ENCODE measurements at regions not wholly inside any gene's neighbourhood (a gene's known extent, or its start where the extent isn't known, plus 50 kb on each side); places are given as distances from the start of the nearest gene placed in this dataset.
A peak's percentile ranks its signal among the peaks of the same experiment; 100 is the strongest.

DNA sequence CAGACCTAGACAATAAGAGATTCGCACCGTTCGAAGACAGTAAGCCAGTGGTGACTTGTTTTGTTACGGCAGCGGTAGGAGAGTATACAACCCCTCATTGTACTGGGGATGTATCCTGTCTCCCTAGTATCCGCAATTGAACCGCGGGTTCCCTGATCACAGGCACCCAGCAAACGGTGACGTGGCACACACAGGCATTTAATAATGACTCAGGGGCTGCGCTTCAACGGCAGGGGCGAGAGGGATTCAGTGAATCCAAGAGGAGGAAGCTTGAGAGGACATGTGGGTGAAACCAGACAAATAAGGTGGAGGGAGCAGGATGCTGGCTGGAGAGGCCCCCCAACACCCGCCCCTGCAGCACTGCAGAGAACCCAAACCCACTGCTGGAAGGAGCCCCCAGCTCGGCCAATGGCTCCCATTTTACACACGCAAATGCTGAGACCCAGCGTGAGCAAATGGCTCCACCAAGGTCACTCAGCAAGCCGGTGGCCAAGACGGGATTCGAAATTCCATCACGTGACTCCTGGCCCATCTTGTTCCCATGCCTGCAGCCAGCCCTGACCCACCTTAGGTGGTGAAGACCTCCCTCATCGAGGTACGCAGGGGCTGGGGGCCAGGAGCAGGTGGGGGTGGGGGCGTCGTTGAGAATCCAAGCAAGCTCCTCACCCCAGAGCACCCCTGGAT, 149.9 kb downstream of the SYF2 start:
- Histone ChIP-seq H3K27me3 (ENCODE audit: control insufficient read depth in 2 of 2, insufficient read depth in 1 of 2, low read length in 1 of 2) (no peaks in the 10 kb centered on the region), H3K27ac (ENCODE audit: low read depth in 1 of 2, low read length in 1 of 2) (no peak overlapping the region), H3K9me3 (ENCODE audit: control insufficient read depth in 2 of 2, insufficient read depth in 1 of 2, low read length in 1 of 2) (peaks cover 0 to 5% of the 10 kb centered on the region in 2 donors), H3K4me1 (ENCODE audit: control insufficient read depth in 2 of 2, insufficient read depth in 2 of 2, low read length in 2 of 2) (peaks cover 0 to under 1% of the 10 kb centered on the region in 2 donors), H3K4me3 (ENCODE audit: low read length in 2 of 2) (no peak overlapping the region), H3K36me3 (ENCODE audit: control insufficient read depth in 2 of 2, insufficient read depth in 2 of 2, low read length in 1 of 2) (no peaks in the 10 kb centered on the region)
- no peak for DNase-seq (ENCODE audit: low read depth in 6 of 9, low spot score in 9 of 9)
- WGBS = 92% methylated on average over 25 of the region's 25 CpGs

DNA sequence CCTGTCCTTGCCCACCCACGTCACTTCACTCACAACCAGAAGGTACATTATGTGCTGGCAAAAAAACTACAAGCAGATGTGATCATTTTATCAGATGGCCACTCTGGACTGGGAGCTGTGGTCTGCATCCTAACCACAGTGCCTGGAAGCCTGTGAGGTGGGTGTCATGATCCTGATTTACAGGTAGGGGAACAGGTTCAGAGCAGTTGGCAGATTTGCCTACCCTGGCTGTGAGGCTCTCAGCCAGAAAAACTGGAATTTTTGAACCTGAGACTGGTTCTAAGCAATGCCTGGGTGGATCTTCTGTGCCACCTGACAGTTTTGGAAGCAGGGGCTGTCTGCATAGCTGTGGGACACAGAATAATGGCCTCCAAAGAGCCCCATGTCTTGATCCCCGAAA, 150.8 kb downstream of the SYF2 start:
- Histone ChIP-seq H3K4me3 (ENCODE audit: low read length in 2 of 2) (no peak overlapping the region), H3K9me3 (ENCODE audit: control insufficient read depth in 2 of 2, insufficient read depth in 1 of 2, low read length in 1 of 2) (peaks cover 0 to 7% of the 10 kb centered on the region in 2 donors), H3K27ac (ENCODE audit: low read depth in 1 of 2, low read length in 1 of 2) (no peak overlapping the region), H3K27me3 (ENCODE audit: control insufficient read depth in 2 of 2, insufficient read depth in 1 of 2, low read length in 1 of 2) (no peaks in the 10 kb centered on the region), H3K4me1 (ENCODE audit: control insufficient read depth in 2 of 2, insufficient read depth in 2 of 2, low read length in 2 of 2) (no peaks in the 10 kb centered on the region), H3K36me3 (ENCODE audit: control insufficient read depth in 2 of 2, insufficient read depth in 2 of 2, low read length in 1 of 2) (no peaks in the 10 kb centered on the region)
- no peak for DNase-seq (ENCODE audit: low read depth in 6 of 9, low spot score in 9 of 9)
- WGBS = 97% methylated on average over 2 of the region's 2 CpGs

DNA sequence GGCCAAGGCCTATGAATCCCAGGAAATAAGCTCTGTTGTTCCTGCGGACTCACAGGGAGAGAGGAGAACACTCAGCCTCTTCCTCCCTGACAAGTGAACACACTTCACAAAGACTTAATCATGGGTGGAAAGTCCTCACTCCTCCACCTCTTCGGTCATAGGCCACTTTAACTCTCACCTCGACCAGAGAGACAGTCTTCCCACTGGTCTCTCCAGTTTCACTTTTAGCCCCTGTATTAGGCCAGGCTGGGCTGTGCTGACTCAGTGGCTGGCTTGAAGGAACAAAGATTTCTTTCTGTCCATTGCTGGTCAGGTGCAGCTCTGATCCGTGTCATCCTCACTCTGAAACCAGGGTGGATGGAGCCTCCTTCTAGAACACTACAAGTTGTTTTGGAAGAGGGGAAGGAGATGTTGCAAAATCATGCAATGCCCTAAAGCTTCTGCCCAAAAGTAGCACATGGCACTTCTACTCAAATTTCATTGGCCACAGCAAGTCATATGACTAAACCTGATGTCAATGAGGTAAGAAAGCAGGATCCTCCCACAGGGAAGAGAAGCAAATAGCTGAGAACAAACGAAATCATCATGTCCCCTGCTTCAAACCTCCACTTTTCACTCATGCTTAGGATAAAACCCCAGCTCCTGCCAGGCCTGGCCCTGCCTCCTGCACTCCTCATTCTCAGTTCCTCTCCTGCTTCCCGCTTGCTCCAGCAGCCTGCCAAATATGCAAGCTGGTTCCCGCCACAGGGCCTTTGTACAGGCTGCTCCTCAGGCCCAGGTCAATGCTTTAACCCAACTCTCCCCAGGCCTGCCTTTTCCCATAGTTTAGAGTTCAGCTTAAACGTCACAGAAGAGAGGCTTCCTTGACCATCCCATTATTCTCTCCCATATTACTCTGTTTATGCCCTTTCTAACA, 150.5 kb upstream of the RUNX3 start:
- no peak for DNase-seq (ENCODE audit: low read depth in 6 of 9, low spot score in 9 of 9)
- WGBS = 88% methylated on average over 8 of the region's 8 CpGs
- H3K27ac ChIP-seq (ENCODE audit: low read depth in 1 of 2, low read length in 1 of 2) = no peak overlapping the region

DNA sequence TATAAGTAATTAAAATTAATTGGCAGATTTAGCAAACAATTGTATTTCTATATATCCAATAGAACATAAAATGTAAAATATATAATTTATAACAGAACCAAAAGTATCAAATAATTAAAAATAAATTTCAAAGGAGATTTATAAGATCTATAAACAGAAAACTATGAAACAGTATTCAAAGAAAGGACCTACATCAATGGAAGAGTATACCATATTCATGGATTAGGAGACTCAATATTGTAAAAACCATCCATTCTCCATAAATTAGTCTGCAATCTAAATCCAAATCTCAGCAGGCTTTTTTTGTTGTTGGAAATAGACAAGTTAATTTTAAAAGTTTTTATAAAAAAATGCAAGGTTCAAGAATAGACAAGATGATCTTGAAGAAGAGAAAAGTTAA, 149.0 kb upstream of the RUNX3 start:
- no peak overlapping the region for H3K27ac ChIP-seq (ENCODE audit: low read depth in 1 of 2, low read length in 1 of 2)
- no peak for DNase-seq (ENCODE audit: low read depth in 6 of 9, low spot score in 9 of 9)
- H3K4me3 ChIP-seq (ENCODE audit: low read length in 2 of 2) = no peak overlapping the region
- H3K36me3 ChIP-seq (ENCODE audit: control insufficient read depth in 2 of 2, insufficient read depth in 2 of 2, low read length in 1 of 2) = no peaks in the 10 kb centered on the region
- H3K4me1 ChIP-seq (ENCODE audit: control insufficient read depth in 2 of 2, insufficient read depth in 2 of 2, low read length in 2 of 2) = no peaks in the 10 kb centered on the region
- peaks cover 0 to 7% of the 10 kb centered on the region in 2 donors for H3K9me3 ChIP-seq (ENCODE audit: control insufficient read depth in 2 of 2, insufficient read depth in 1 of 2, low read length in 1 of 2)
- H3K27me3 ChIP-seq (ENCODE audit: control insufficient read depth in 2 of 2, insufficient read depth in 1 of 2, low read length in 1 of 2) = no peaks in the 10 kb centered on the region

More for the DNA sequence above, 150.5 kb upstream of the RUNX3 start:
- Histone ChIP-seq H3K27me3 (ENCODE audit: control insufficient read depth in 2 of 2, insufficient read depth in 1 of 2, low read length in 1 of 2) (no peaks in the 10 kb centered on the region), H3K9me3 (ENCODE audit: control insufficient read depth in 2 of 2, insufficient read depth in 1 of 2, low read length in 1 of 2) (peaks cover 0 to 7% of the 10 kb centered on the region in 2 donors), H3K4me1 (ENCODE audit: control insufficient read depth in 2 of 2, insufficient read depth in 2 of 2, low read length in 2 of 2) (no peaks in the 10 kb centered on the region), H3K36me3 (ENCODE audit: control insufficient read depth in 2 of 2, insufficient read depth in 2 of 2, low read length in 1 of 2) (no peaks in the 10 kb centered on the region), H3K4me3 (ENCODE audit: low read length in 2 of 2) (no peak overlapping the region)

DNA sequence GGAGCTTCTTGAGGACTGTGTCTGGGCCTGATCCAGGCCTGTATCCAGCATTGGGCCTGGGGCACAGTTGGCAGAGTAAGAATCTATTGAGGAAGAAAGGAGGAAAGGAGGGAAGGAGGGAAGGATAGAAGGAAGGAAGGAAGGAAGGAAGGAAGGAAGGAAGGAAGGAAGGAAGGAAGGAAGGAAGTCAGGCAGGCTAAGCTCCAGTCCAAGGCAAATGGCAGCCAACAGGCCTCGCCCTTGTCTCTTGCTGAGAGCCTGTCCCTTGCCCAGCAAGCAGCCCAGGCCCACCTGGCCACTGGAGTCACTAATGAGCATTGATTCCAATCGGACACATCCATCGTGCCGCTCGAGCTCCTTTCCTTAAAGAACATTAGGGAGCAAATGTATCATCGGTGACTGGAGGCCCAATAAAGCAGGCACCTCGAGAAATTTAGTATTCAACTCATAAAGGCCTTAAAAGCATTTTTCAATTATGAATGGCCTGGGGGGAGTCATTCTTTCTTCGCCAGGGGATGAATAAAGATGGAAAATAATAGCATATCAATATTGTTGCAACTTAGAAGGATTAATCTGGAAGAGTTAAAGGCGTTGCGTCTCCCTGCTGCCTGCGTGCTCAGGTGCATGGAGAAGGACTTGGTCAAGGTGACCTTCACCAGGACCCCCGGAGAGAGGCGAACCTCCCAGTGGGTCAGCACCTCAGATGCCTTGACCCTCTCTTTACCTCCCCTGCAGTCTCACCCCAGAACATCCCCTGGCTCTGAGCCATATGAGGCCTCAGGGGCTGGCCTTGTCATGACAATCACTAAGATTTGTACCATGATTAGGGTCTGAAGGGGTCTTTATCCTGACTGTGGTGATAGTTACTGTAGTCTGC, 144.5 kb upstream of the RUNX3 start:
- no peak for DNase-seq (ENCODE audit: low read depth in 6 of 9, low spot score in 9 of 9)
- Histone ChIP-seq H3K36me3 (ENCODE audit: control insufficient read depth in 2 of 2, insufficient read depth in 2 of 2, low read length in 1 of 2) (no peaks in the 10 kb centered on the region), H3K4me1 (ENCODE audit: control insufficient read depth in 2 of 2, insufficient read depth in 2 of 2, low read length in 2 of 2) (no peaks in the 10 kb centered on the region), H3K4me3 (ENCODE audit: low read length in 2 of 2) (no peak overlapping the region), H3K27ac (ENCODE audit: low read depth in 1 of 2, low read length in 1 of 2) (no peak overlapping the region), H3K9me3 (ENCODE audit: control insufficient read depth in 2 of 2, insufficient read depth in 1 of 2, low read length in 1 of 2) (peaks cover 0 to 7% of the 10 kb centered on the region in 2 donors), H3K27me3 (ENCODE audit: control insufficient read depth in 2 of 2, insufficient read depth in 1 of 2, low read length in 1 of 2) (no peaks in the 10 kb centered on the region)
- WGBS = 92% methylated on average over 13 of the region's 13 CpGs

DNA sequence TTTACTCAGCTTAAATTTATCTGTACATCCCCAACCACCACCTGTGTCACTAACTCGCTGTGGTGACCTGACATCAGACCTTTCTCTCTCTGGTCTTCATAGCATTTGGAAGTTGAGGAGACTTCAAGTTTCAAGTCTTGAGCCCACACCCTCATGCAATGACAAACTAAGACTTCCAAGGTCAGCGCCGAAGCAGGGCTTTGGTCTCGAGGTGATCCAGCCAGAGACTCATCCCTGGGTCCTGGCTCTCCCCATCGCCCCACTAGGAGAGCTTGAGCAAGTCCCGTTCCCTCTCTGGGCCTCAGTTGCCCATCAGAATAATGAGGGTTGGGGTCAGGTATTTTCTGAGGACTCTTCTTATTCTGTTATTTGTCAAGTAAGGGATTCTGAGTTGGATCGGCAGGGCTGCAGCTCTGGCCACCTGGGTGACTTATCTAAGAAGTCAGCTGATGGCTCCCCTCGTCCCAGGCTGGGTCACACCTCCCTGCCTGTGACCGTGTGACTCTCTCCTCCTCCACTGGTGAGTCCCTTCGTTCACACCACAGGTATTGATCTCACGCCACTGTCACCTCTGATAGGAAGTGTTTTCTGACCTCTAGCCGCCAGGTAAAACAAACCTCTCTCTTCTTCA, 143.7 kb upstream of the RUNX3 start:
- H3K4me3 ChIP-seq (ENCODE audit: low read length in 2 of 2) = no peak overlapping the region
- 80% methylated on average over 12 of the region's 12 CpGs for WGBS
- H3K4me1 ChIP-seq (ENCODE audit: control insufficient read depth in 2 of 2, insufficient read depth in 2 of 2, low read length in 2 of 2) = no peaks in the 10 kb centered on the region
- H3K36me3 ChIP-seq (ENCODE audit: control insufficient read depth in 2 of 2, insufficient read depth in 2 of 2, low read length in 1 of 2) = no peaks in the 10 kb centered on the region
- no peak for DNase-seq (ENCODE audit: low read depth in 6 of 9, low spot score in 9 of 9)
- no peaks in the 10 kb centered on the region for H3K27me3 ChIP-seq (ENCODE audit: control insufficient read depth in 2 of 2, insufficient read depth in 1 of 2, low read length in 1 of 2)
- H3K9me3 ChIP-seq (ENCODE audit: control insufficient read depth in 2 of 2, insufficient read depth in 1 of 2, low read length in 1 of 2) = peaks cover 0 to 11% of the 10 kb centered on the region in 2 donors
- H3K27ac ChIP-seq (ENCODE audit: low read depth in 1 of 2, low read length in 1 of 2) = no peak overlapping the region

DNA sequence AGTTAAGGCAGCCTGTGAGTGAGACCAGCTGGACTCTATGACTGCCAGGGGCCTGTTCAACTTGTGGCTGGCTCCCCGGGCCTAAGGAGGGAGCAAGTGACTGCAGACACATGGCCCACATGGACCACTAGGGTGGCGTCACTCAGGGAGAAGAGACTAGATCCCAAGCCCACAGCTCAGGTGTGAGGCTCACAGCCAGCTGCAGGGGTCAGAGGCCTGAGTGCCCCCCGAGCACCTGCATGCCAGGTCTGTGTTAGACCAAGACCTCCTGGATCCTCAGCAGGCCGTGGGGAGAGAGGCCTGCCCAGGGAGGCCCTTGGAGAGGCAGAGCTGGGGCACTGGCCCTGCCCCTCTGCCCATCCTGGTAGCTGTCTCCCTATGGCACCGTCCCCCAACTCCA, 142.4 kb upstream of the RUNX3 start:
- H3K27ac ChIP-seq (ENCODE audit: low read depth in 1 of 2, low read length in 1 of 2) = no peak overlapping the region
- H3K27me3 ChIP-seq (ENCODE audit: control insufficient read depth in 2 of 2, insufficient read depth in 1 of 2, low read length in 1 of 2) = no peaks in the 10 kb centered on the region
- 97% methylated on average over 5 of the region's 5 CpGs for WGBS
- no peaks in the 10 kb centered on the region for H3K4me1 ChIP-seq (ENCODE audit: control insufficient read depth in 2 of 2, insufficient read depth in 2 of 2, low read length in 2 of 2)
- no peaks in the 10 kb centered on the region for H3K36me3 ChIP-seq (ENCODE audit: control insufficient read depth in 2 of 2, insufficient read depth in 2 of 2, low read length in 1 of 2)
- H3K4me3 ChIP-seq (ENCODE audit: low read length in 2 of 2) = no peak overlapping the region
- H3K9me3 ChIP-seq (ENCODE audit: control insufficient read depth in 2 of 2, insufficient read depth in 1 of 2, low read length in 1 of 2) = peaks cover 0 to 7% of the 10 kb centered on the region in 2 donors
- DNase-seq (ENCODE audit: low read depth in 6 of 9, low spot score in 9 of 9) = no peak

DNA sequence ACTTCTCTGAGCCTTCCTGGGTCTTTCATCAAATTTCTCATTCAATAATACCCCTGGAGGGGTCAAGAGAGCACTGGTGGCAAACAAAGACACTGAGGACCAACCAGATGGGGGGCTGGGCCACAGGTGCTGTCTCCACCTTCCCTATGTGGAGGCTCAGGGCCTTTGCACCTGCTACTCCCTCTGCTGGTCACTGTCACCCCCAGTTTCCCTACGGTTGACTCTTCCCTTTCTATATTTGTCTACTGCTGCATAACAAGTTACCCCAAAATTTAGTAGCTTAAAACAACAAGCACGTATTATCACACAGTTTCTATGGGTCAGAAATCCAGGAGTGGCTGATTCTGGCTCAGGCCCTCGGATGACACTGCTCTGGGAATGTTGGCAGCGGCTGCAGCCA, 138.8 kb upstream of the RUNX3 start:
- peaks cover 0 to 4% of the 10 kb centered on the region in 2 donors for H3K4me1 ChIP-seq (ENCODE audit: control insufficient read depth in 2 of 2, insufficient read depth in 2 of 2, low read length in 2 of 2)
- H3K27ac ChIP-seq (ENCODE audit: low read depth in 1 of 2, low read length in 1 of 2) = no peak overlapping the region
- H3K36me3 ChIP-seq (ENCODE audit: control insufficient read depth in 2 of 2, insufficient read depth in 2 of 2, low read length in 1 of 2) = no peaks in the 10 kb centered on the region
- no peaks in the 10 kb centered on the region for H3K27me3 ChIP-seq (ENCODE audit: control insufficient read depth in 2 of 2, insufficient read depth in 1 of 2, low read length in 1 of 2)
- no peak overlapping the region for H3K4me3 ChIP-seq (ENCODE audit: low read length in 2 of 2)
- peaks cover 0 to 4% of the 10 kb centered on the region in 2 donors for H3K9me3 ChIP-seq (ENCODE audit: control insufficient read depth in 2 of 2, insufficient read depth in 1 of 2, low read length in 1 of 2)
- 96% methylated on average over 4 of the region's 4 CpGs for WGBS
- DNase-seq (ENCODE audit: low read depth in 6 of 9, low spot score in 9 of 9) = peak in 1 of 9 donors; percentile 19
